Activated naive CD4-positive, alpha-beta T cell treated with anti-CD3 and anti-CD28 coated beads, Interleukin-2, amount 50 U/mL, for 24 hours (primary cell): ENCODE measurements at regions not wholly inside any gene's neighbourhood (a gene's known extent, or its start where the extent isn't known, plus 50 kb on each side); places are given as distances from the start of the nearest gene placed in this dataset.

Experiments used
- H3K27ac Mint-ChIP-seq: one replicate; pipeline ENCODE4 v1.8.0; 2021; ENCODE audit warnings: mild to moderate bottlenecking, mixed read lengths
- H3K27me3 Mint-ChIP-seq: one replicate; pipeline ENCODE4 v1.8.0; 2021; ENCODE audit warnings: mixed read lengths
- H3K36me3 Mint-ChIP-seq: one replicate; pipeline ENCODE4 v1.8.0; 2021; ENCODE audit warnings: mixed read lengths
- H3K4me1 Mint-ChIP-seq: one replicate; pipeline ENCODE4 v1.8.0; 2021; ENCODE audit warnings: mixed read lengths
- H3K4me3 Mint-ChIP-seq: one replicate; pipeline ENCODE4 v1.8.0; 2021; ENCODE audit warnings: mild to moderate bottlenecking, mixed read lengths
- H3K9me3 Mint-ChIP-seq: one replicate; pipeline ENCODE4 v1.8.0; 2021; ENCODE audit warnings: mixed read lengths

- Mint-ChIP-seq H3K4me3 (no peak overlapping the region), H3K27me3 (no peaks in the 10 kb centered on the region), H3K27ac (no peak overlapping the region)
Observed at GRCh38 chr2:8086796-8087479, 594.9 kb upstream of the ID2 start.

DNA sequence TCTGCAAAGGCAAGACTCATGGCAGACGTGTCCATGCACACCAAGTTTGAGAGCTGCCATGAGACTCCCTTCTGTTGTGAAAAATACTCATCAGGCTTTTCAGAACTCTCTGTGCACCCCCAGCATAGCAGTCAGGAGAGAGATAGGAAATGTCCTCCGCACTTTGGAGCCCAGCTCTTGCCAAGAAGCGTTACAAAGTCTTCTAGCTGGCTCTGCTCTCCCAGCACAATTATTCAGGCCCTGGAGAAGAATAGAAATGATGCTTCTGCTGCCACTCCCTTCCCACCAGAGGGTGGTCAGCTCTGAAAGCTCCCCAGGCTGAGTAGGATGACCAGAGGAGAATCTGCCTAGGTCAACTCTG is 594.4 kb upstream of the ID2 start:
- Mint-ChIP-seq H3K4me3 (no peak overlapping the region), H3K36me3 (no peaks in the 10 kb centered on the region), H3K27me3 (no peaks in the 10 kb centered on the region), H3K27ac (no peak overlapping the region), H3K9me3 (no peaks in the 10 kb centered on the region), H3K4me1 (no peaks in the 10 kb centered on the region)

More at GRCh38 chr2:8086796-8087479, 594.9 kb upstream of the ID2 start:
- Mint-ChIP-seq H3K9me3 (no peaks in the 10 kb centered on the region), H3K36me3 (no peaks in the 10 kb centered on the region), H3K4me1 (no peaks in the 10 kb centered on the region)

DNA sequence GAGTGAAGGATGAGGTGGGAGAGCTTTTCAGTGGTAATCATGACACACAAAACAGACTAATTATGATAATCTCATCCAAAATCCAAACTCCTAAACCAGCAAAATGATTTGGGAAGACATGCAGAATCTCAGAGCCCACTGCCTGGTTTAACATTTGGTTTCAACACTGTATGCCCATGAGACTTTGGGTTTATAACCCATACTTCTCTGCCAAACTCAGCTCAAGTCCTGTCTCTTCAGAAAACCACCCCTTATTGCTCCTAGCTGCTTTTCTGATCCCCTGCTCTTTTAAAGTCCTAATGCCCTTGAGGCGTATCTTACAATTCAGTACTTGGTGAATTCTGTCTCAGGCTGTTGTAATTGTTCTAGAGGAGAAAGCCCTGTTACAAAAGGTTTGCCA is 593.0 kb upstream of the ID2 start:
- Mint-ChIP-seq H3K27ac (no peak overlapping the region), H3K36me3 (no peaks in the 10 kb centered on the region), H3K4me1 (no peaks in the 10 kb centered on the region), H3K4me3 (no peak overlapping the region), H3K27me3 (no peaks in the 10 kb centered on the region), H3K9me3 (no peaks in the 10 kb centered on the region)

- H3K36me3 Mint-ChIP-seq, result no peaks in the 10 kb centered on the region
- H3K9me3 Mint-ChIP-seq, result no peaks in the 10 kb centered on the region
- no peak overlapping the region for H3K4me3 Mint-ChIP-seq
- H3K27ac Mint-ChIP-seq, result no peak overlapping the region
- H3K4me1 Mint-ChIP-seq, result no peaks in the 10 kb centered on the region
- H3K27me3 Mint-ChIP-seq, result no peaks in the 10 kb centered on the region
Observed at GRCh38 chr2:8089596-8089995, 592.3 kb upstream of the ID2 start.

DNA sequence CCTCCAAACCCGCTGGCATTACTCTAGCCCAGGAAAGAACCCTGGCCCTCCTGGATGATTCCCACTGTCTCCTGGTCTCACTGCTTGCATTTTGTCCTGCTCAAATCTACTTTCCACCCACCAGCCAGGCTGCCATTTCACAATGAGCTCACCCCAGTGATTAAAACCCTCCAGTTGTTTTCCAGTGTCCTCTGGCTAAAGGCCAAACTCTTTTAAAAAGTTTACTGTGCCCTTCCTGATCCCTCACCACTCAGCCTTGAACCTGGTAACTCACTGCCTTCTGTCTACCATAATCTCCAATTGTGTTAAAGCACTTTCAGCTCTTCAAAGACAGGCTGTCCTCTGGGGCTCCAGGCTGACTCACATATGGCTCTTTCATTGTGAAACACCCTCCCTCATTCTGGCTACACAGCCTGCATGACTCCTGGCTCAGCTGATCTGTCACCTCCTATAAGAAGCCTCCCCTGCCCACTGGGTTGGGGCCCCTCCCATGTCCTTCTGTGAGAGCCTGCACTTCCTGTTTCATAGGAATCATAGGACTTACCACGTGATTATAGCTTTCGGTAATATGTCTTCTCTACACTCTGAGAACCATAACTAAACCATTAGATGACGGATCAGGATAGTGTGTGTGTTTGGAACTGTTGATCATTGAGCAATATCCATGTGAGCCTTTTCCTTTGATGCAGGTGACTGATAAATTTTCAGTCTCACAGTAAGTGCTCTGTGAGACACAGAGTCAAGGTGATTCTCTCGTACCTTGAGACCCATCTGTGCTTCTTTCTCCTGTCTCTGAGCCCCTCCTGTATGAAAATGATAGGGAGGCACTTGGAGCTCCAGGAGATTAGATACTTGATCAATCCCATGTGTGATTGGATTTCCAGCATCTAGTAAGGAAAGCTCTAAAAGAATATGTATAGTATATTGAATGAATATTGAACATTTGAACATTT is 590.8 kb upstream of the ID2 start:
- Mint-ChIP-seq H3K4me3 (no peak overlapping the region), H3K27ac (no peak overlapping the region), H3K36me3 (no peaks in the 10 kb centered on the region), H3K4me1 (no peaks in the 10 kb centered on the region), H3K9me3 (no peaks in the 10 kb centered on the region), H3K27me3 (no peaks in the 10 kb centered on the region)

DNA sequence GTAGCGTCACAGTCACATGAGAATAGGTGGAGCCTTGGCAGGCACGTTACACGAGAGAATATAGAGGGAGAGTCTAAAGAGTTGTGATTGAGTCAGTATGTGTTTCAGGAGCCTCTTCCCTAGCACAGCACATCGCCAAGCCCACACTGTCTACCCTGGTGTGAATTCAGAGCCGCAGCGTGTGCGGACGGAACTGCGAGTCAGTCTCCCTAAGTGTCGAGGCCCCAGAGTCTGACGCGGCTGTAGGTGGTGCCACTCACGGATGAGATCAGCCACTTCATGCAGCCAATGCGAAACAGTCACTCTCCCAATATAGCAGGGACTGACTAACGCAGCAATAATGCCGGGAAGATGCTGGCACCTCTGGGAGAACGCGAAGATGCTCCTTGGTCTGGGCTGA is 587.3 kb upstream of the ID2 start:
- Mint-ChIP-seq H3K9me3 (no peaks in the 10 kb centered on the region), H3K4me3 (no peak overlapping the region)

GRCh38 chr2:8095978-8096377 is 585.9 kb upstream of the ID2 start:
- Mint-ChIP-seq H3K9me3 (no peaks in the 10 kb centered on the region), H3K36me3 (no peaks in the 10 kb centered on the region), H3K4me1 (no peaks in the 10 kb centered on the region), H3K4me3 (no peak overlapping the region), H3K27me3 (no peaks in the 10 kb centered on the region), H3K27ac (no peak overlapping the region)

More for the DNA sequence above, 587.3 kb upstream of the ID2 start:
- Mint-ChIP-seq H3K36me3 (no peaks in the 10 kb centered on the region), H3K27ac (no peak overlapping the region), H3K4me1 (no peaks in the 10 kb centered on the region), H3K27me3 (no peaks in the 10 kb centered on the region)

DNA sequence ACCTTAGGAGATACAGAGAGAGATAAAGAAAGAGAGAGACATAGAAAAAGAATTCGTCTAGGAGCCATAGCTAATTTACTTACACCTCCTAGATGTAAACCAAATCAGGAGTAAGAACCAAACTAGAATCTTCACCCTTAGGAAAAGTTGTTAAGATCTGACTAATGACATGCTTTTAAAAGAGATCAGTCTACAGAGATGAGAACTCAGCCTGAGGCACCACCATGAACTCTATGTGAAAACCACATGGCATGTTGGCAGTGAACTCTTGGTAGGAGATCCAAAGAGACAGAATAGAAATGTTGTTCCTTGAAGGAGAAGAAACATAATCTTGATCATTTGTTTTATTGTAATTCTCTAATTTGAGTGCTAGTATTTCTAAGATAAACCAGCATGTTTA is 585.4 kb upstream of the ID2 start:
- Mint-ChIP-seq H3K27me3 (no peaks in the 10 kb centered on the region), H3K4me1 (no peaks in the 10 kb centered on the region), H3K27ac (no peak overlapping the region), H3K4me3 (no peak overlapping the region), H3K36me3 (no peaks in the 10 kb centered on the region), H3K9me3 (no peaks in the 10 kb centered on the region)

DNA sequence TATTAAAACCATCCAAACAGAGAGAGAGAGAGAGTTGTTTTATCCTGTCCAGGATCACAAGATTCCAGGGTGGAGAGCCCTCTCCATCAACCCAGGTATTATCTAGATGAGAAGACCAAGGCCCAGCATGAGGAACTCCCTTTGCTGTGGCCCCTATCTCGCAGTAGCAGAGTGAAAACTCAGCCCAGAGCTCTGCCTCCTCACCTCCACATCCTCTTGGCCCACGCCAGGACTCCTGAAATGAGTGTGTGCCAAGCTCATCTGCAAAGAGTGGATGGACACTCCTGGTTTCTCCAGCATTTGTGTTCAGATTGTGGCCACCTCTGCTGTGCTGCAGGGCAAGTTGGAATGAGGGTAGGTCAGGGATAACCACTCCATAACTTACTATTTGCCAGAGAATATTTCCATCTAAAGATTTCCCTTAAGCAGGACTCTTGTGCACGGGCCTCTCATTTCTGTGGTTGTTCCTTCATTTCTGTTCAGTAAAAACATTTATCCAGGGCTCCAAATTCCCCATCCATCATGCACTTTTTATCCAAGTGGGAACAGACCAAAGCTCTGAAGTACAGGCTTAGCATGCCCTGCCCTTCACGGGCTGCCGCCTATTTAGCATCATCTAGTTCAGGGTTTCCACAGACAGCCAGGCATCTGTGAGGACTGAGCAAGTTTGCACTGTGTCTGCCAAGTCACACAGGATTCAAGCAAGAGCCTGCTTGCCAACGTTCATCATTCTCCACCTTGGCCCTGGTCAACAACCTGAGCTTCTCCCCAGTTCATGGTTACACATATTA is 583.2 kb upstream of the ID2 start:
- Mint-ChIP-seq H3K27me3 (no peaks in the 10 kb centered on the region), H3K36me3 (no peaks in the 10 kb centered on the region), H3K27ac (no peak overlapping the region), H3K4me3 (no peak overlapping the region), H3K4me1 (no peaks in the 10 kb centered on the region), H3K9me3 (no peaks in the 10 kb centered on the region)

- H3K9me3 Mint-ChIP-seq, result no peaks in the 10 kb centered on the region
Observed at GRCh38 chr2:8099267-8099582, 582.6 kb upstream of the ID2 start.

DNA sequence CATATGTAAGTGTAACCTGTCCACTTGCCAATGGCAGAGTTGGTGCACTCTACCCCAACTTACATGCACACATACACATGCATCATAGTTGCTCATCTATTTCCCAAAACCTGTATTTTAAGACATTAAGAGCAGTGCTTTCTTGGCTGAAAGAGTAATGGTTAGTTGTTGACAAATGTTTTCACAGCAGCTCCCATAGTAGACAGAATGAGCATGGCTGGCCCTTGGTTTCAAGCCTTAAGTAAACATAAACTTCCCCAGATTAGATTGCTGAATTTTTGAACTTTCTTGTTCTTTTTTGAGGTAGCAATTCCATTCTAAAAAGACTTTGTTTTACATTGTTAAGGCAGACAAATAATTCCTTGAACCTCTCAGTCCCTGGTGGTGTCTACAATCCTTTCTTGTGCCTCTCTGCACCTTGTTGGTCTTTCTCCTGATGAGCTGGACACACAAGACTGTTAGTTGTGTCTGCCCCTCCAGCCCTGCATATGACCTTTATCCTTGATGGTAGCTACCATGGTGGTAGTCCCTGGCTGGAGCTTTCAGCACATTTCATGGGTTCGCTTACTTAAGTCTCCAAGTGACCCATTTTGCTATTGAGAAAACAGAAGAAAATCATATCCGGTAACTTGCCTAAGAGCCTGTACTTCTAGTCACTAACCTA is 580.1 kb upstream of the ID2 start:
- Mint-ChIP-seq H3K4me3 (no peak overlapping the region), H3K9me3 (no peaks in the 10 kb centered on the region), H3K27me3 (no peaks in the 10 kb centered on the region)

More at GRCh38 chr2:8099267-8099582, 582.6 kb upstream of the ID2 start:
- H3K4me1 Mint-ChIP-seq, result no peaks in the 10 kb centered on the region
- H3K27ac Mint-ChIP-seq, result no peak overlapping the region
- H3K27me3 Mint-ChIP-seq, result no peaks in the 10 kb centered on the region
- no peak overlapping the region for H3K4me3 Mint-ChIP-seq
- H3K36me3 Mint-ChIP-seq, result no peaks in the 10 kb centered on the region

GRCh38 chr2:8102470-8102869 is 579.4 kb upstream of the ID2 start:
- no peaks in the 10 kb centered on the region for H3K4me1 Mint-ChIP-seq
- no peaks in the 10 kb centered on the region for H3K9me3 Mint-ChIP-seq
- H3K27me3 Mint-ChIP-seq, result no peaks in the 10 kb centered on the region
- no peak overlapping the region for H3K27ac Mint-ChIP-seq
- H3K4me3 Mint-ChIP-seq, result no peak overlapping the region
- H3K36me3 Mint-ChIP-seq, result no peaks in the 10 kb centered on the region

More for the DNA sequence above, 580.1 kb upstream of the ID2 start:
- Mint-ChIP-seq H3K27ac (no peak overlapping the region), H3K4me1 (no peaks in the 10 kb centered on the region), H3K36me3 (no peaks in the 10 kb centered on the region)

DNA sequence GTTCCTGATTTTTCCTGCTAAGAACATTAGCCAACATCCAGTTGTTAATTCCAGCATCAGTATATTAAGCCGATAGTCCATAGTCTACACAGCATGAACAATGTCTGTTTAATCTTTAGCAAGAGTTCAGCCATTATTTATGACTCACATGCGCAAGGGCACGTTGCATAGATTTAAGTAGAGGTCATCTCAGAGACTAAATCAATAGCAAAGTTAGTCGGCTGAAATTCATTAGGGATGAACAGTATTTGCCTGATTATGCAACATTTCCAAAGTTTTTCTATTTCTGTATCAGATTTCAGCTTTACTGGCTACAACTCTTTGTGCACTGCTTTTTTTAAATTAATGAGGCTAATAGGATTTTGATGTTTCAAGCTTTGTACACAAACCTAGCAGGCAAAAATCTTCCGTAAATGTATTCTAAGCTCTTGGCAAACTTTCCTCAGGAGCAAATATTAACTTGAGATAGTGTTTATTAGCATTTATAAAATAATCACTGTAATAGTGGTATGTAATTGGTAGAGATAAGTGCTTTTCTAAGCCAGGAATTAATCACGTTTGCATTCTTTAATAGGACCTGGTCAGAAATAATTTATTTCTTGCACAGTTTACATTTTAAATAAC is 578.7 kb upstream of the ID2 start:
- Mint-ChIP-seq H3K27me3 (no peaks in the 10 kb centered on the region), H3K4me3 (no peak overlapping the region), H3K9me3 (no peaks in the 10 kb centered on the region), H3K4me1 (peaks cover 4% of the 10 kb centered on the region), H3K36me3 (no peaks in the 10 kb centered on the region), H3K27ac (no peak overlapping the region)

GRCh38 chr2:8107150-8107549 is 574.7 kb upstream of the ID2 start:
- no peaks in the 10 kb centered on the region for H3K36me3 Mint-ChIP-seq
- no peaks in the 10 kb centered on the region for H3K9me3 Mint-ChIP-seq
- no peaks in the 10 kb centered on the region for H3K27me3 Mint-ChIP-seq
- H3K4me3 Mint-ChIP-seq, result no peak overlapping the region
- no peak overlapping the region for H3K27ac Mint-ChIP-seq
- peaks cover 4% of the 10 kb centered on the region for H3K4me1 Mint-ChIP-seq
